ENCODE measurements at regions not wholly inside any gene's neighbourhood (a gene's known extent, or its start where the extent isn't known, plus 50 kb on each side); places are given as distances from the start of the nearest gene placed in this dataset.

DNA sequence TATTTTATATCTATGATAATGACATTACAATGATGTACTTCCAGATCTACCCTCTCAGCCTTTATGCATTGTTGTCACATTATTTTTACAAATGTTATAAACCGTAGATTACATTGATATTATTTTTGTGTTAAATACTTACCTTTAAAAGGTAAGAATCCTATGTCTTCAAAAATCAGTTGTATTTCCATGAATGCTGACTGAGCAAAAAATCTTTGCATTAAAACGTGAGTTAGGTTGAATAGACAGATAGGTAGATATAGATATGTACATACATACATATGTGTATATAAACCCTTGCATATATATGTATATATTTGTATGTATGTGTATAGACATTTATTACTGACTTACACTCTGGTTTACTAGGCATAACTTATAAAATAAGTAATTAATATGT is 558.2 kb downstream of the CDH26 start:
- no peak overlapping the region for H3K4me3 ChIP-seq (ENCODE audit: low read depth, low read length)
- no peak for DNase-seq (ENCODE audit: low read depth, low spot score)
- in situ Hi-C loops (cut with HindIII; ENCODE audit: low sequenced_read_pairs) = no loop called here
- TF ChIP-seq, protein P1, sequence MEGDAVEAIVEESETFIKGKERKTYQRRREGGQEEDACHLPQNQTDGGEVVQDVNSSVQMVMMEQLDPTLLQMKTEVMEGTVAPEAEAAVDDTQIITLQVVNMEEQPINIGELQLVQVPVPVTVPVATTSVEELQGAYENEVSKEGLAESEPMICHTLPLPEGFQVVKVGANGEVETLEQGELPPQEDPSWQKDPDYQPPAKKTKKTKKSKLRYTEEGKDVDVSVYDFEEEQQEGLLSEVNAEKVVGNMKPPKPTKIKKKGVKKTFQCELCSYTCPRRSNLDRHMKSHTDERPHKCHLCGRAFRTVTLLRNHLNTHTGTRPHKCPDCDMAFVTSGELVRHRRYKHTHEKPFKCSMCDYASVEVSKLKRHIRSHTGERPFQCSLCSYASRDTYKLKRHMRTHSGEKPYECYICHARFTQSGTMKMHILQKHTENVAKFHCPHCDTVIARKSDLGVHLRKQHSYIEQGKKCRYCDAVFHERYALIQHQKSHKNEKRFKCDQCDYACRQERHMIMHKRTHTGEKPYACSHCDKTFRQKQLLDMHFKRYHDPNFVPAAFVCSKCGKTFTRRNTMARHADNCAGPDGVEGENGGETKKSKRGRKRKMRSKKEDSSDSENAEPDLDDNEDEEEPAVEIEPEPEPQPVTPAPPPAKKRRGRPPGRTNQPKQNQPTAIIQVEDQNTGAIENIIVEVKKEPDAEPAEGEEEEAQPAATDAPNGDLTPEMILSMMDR (IDR thresholded peaks at IDR 0.05; ENCODE audit: low read depth, low read length) = no peak

DNA sequence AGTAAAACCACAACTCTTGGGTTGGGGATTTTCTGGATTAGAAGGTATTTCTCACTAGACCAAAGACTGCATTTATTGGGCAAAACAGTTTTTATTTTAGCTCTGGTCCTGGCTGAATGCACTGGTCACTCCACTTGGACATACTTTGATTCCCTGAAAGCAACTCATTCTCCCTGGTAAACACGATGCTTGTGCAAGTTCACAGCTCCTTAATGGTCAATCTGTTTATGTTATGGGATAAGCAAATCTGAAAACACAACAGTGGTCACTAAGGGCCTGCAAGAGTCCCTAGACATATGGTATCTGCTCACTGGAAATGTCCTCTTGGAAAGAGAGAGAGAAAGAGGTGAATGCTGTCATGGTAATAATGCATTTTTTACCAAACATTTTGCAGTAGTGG is 559.8 kb downstream of the CDH26 start:
- H3K4me3 ChIP-seq (ENCODE audit: low read depth, low read length) = no peak overlapping the region
- no peak for DNase-seq (ENCODE audit: low read depth, low spot score)
- TF ChIP-seq, protein P1 (IDR thresholded peaks at IDR 0.05; ENCODE audit: low read depth, low read length) = no peak
- in situ Hi-C loops (cut with HindIII; ENCODE audit: low sequenced_read_pairs) = no loop called here

DNA sequence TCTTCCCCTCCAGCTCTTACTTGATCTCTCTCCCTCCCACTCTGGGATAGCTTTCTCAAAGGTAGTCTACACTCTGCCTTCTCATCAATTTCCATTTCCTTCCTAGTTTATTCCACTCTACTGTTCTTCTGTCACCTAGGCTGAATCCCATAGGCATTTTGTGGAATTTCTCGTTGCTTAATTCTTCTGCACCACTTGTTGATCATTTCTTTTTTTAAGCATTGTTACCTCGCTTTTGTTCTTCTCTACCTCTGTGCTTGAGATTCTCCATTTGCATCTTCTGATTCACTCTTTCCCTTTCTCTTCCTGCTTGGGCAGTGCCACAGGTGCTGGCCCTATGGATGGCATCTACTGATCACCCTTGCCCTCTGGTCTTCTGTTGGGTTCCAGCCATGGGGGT is 567.2 kb downstream of the CDH26 start:
- TF ChIP-seq, protein P1 (IDR thresholded peaks at IDR 0.05; ENCODE audit: low read depth, low read length) = no peak
- in situ Hi-C loops (cut with HindIII; ENCODE audit: low sequenced_read_pairs) = no loop called here
- no peak for DNase-seq (ENCODE audit: low read depth, low spot score)
- H3K4me3 ChIP-seq (ENCODE audit: low read depth, low read length) = no peak overlapping the region

DNA sequence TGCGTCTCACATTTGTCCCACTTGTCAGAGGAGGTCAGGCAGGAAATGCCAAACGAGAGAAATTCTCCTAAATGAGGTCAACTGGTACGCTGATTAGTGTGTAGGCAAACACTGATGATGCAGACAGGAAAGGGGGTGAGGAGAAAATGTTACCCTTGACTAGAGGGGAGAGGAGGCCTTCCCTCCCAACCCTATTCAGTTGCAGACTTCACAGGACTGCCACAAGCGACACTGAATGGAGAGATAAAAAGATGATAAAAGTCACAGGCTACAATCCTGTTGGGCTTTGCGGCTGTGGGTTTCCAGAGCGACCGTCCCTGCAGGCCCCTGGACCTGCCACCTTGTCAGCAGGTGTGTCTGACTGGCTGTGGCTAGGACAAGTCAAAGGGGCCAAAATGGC is 569.4 kb downstream of the CDH26 start:
- TF ChIP-seq, protein P1 (IDR thresholded peaks at IDR 0.05; ENCODE audit: low read depth, low read length) = no peak
- no peak overlapping the region for H3K4me3 ChIP-seq (ENCODE audit: low read depth, low read length)
- no peak for DNase-seq (ENCODE audit: low read depth, low spot score)
- in situ Hi-C loops (cut with HindIII; ENCODE audit: low sequenced_read_pairs) = no loop called here

DNA sequence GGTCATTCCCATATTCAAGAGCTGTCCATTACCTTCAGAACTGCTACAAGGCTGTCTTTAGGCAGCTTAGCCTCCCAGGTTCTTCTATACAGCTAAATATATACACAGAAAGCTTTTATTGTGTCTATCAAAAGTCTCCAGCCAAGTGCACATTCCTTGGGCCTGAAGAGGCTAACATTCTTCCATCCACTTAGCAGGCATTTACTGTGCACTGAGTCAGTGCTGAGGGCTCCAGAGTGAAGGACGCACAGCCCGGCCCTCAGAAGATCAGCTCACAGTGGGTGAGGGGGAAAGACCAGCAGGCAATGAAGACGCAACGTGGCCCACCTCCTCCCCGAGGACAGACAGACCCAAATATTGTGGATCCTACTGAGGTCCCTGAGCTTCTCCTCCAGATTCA is 569.9 kb downstream of the CDH26 start:
- H3K4me3 ChIP-seq (ENCODE audit: low read depth, low read length) = no peak overlapping the region
- in situ Hi-C loops (cut with HindIII; ENCODE audit: low sequenced_read_pairs) = no loop called here
- TF ChIP-seq, protein P1 (IDR thresholded peaks at IDR 0.05; ENCODE audit: low read depth, low read length) = no peak
- no peak for DNase-seq (ENCODE audit: low read depth, low spot score)

DNA sequence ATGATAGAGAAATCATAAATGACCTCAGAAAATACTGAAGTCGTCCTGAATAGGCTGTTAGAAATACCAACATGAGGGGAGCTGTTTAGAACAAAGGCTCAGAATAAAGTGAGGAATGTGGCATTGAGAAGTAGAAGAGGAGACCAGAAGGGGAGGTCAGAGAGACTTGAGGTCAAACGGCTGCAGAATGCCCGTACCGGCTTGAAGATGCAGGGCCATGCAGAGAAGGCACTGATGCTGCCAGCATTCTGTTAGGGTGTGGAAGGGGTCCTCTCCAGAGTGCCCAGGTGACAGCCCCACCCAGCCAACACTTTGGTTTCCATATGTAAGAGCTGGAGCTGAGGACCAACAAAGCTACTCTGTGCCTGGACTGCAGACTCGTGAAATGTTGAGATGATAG is 570.9 kb downstream of the CDH26 start:
- TF ChIP-seq, protein P1 (IDR thresholded peaks at IDR 0.05; ENCODE audit: low read depth, low read length) = no peak
- DNase-seq (ENCODE audit: low read depth, low spot score) = no peak
- no peak overlapping the region for H3K4me3 ChIP-seq (ENCODE audit: low read depth, low read length)
- in situ Hi-C loops (cut with HindIII; ENCODE audit: low sequenced_read_pairs) = no loop called here

DNA sequence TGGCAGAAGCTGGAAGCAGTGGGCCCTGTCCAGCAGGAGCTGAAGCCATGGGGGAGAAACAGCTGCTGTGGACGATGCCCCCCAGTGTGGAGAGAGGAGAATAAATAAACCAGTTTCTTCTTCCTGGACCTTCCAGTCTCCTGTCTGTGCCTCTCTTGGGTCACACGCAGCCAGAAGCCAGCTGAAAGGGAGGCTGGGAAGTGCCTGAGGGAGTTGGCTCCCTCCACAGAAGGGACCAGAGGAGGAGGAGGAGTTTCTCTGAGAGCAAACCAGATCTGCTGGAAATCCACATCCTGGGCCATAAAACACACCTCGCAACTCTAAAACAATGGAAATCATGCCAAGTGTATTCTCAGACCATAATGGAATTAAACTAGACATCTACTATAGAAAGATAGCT is 577.0 kb downstream of the CDH26 start:
- in situ Hi-C loops (cut with HindIII; ENCODE audit: low sequenced_read_pairs) = no loop called here
- no peak for DNase-seq (ENCODE audit: low read depth, low spot score)
- TF ChIP-seq, protein P1 (IDR thresholded peaks at IDR 0.05; ENCODE audit: low read depth, low read length) = no peak
- H3K4me3 ChIP-seq (ENCODE audit: low read depth, low read length) = no peak overlapping the region
